Common myeloid progenitor, CD34-positive (primary cell): ENCODE measurements at regions not wholly inside any gene's neighbourhood (a gene's known extent, or its start where the extent isn't known, plus 50 kb on each side); places are given as distances from the start of the nearest gene placed in this dataset.
A peak's percentile ranks its signal among the peaks of the same experiment; 100 is the strongest.

Experiments
- CTCF ChIA-PET: fragments of 350-600 bp; sonication (Branson Sonifier 250); formaldehyde crosslinking; loops from one replicate; lab custom pipeline; 2021; ENCODE audit warnings: antibody characterized with exemption; lab: Charles Lee
- POLR2A ChIA-PET: fragments of 350-600 bp; sonication (Branson Sonifier 250); formaldehyde crosslinking; loops from one replicate; lab custom pipeline; 2021; ENCODE audit warnings: antibody characterized with exemption; lab: Charles Lee
- DNase-seq, 3 donors: peaks; one replicate each; pipeline versions ENCODE4 v3.0.0 to v3.0.0-alpha.2; 2013
- H3K27ac ChIP-seq, 2 experiments: 1 replicate in 1 of 2; 2 replicates in 1 of 2; pipeline ENCODE4 v1.7.0; 2013; ENCODE audit warnings: inconsistent platforms in 2 of 2, low read length in 2 of 2, mild to moderate bottlenecking in 2 of 2, low read depth in 1 of 2, moderate library complexity in 1 of 2; ENCODE audit not compliant: severe bottlenecking in 2 of 2, insufficient read depth in 1 of 2, poor library complexity in 1 of 2
- H3K27me3 ChIP-seq, 5 experiments: replicated peaks in 2 of 5; 1 replicate in 3 of 5; 2 replicates in 2 of 5; pipeline versions ENCODE4 v1.6.1 to v1.7.0; 2013; ENCODE audit warnings: low read length in 4 of 5, mild to moderate bottlenecking in 2 of 5, moderate library complexity in 2 of 5, inconsistent platforms in 1 of 5; ENCODE audit not compliant: insufficient read depth in 5 of 5, control insufficient read depth in 4 of 5
- H3K36me3 ChIP-seq, 4 experiments: 1 replicate in 2 of 4; 2 replicates in 2 of 4; pipeline versions ENCODE4 v1.6.1 to v1.7.0; 2013; ENCODE audit warnings: low read length in 3 of 4, control low read depth in 1 of 4, mild to moderate bottlenecking in 1 of 4; ENCODE audit not compliant: control insufficient read depth in 4 of 4, insufficient read depth in 4 of 4
- H3K4me1 ChIP-seq, 4 experiments: 1 replicate in 3 of 4; 2 replicates in 1 of 4; pipeline versions ENCODE4 v1.6.1 to v1.7.1; 2013; ENCODE audit warnings: low read length in 3 of 4, mild to moderate bottlenecking in 3 of 4, control low read depth in 1 of 4, inconsistent platforms in 1 of 4, moderate library complexity in 1 of 4; ENCODE audit not compliant: control insufficient read depth in 4 of 4, insufficient read depth in 4 of 4; ENCODE audit errors: control extremely low read depth in 1 of 4
- H3K4me3 ChIP-seq, 7 experiments: 1 replicate in 4 of 7; 2 replicates in 3 of 7; pipeline versions ENCODE4 v1.5.1 to v1.7.0; 2013; ENCODE audit warnings: mild to moderate bottlenecking in 7 of 7, low read length in 6 of 7, moderate library complexity in 6 of 7, inconsistent platforms in 2 of 7, low read depth in 2 of 7, control low read depth in 1 of 7; ENCODE audit not compliant: insufficient read depth in 4 of 7, control insufficient read depth in 1 of 7; ENCODE audit errors: extremely low read depth in 1 of 7
- H3K9me3 ChIP-seq, 5 experiments: 1 replicate in 4 of 5; 2 replicates in 1 of 5; pipeline versions ENCODE4 v1.6.1 to v1.7.1; 2013; ENCODE audit warnings: low read length in 4 of 5, mild to moderate bottlenecking in 2 of 5, inconsistent platforms in 1 of 5, low read depth in 1 of 5, moderate library complexity in 1 of 5; ENCODE audit not compliant: control insufficient read depth in 4 of 5, insufficient read depth in 2 of 5; ENCODE audit errors: control extremely low read depth in 1 of 5
- WGBS: methylation state at CpG from one replicate; pipeline ENCODE4 v1.1.5; 2013; ENCODE audit not compliant: insufficient coverage; 5-methylcytosine and 5-hydroxymethylcytosine counted together

- peaks cover 0 to 3% (median 0%) of the 10 kb centered on the region in 5 experiments for H3K9me3 ChIP-seq
- ChIA-PET CTCF (interaction anchor here (1.7 to 8.1 kb wide), 4 partner anchors 11 to 473 kb away, joined by 6 to 109 read pairs (median 35); no protein-coding TSS in a partner anchor), POLR2A (no interaction called here)
- no peaks in the 10 kb centered on the region for H3K36me3 ChIP-seq
- 82% methylated on average over 1 of the region's 7 CpGs for WGBS
- no peak overlapping the region for H3K4me3 ChIP-seq
- peaks cover 0 to 17% (median 12%) of the 10 kb centered on the region in 5 experiments for H3K27me3 ChIP-seq
- H3K4me1 ChIP-seq, result peaks cover 2 to 22% (median 14%) of the 10 kb centered on the region in 4 experiments
- no peak for DNase-seq
- H3K27ac ChIP-seq, result no peak overlapping the region
These were observed 94.2 kb downstream of the CD8B2 start for GRCh38 chr2:106581328-106581727.

GRCh38 chr2:106581755-106582147 is 94.6 kb downstream of the CD8B2 start:
- CTCF ChIA-PET, result interaction anchor here (1.0 to 8.1 kb wide), 6 partner anchors 11 to 473 kb away, joined by 3 to 109 read pairs (median 7); no protein-coding TSS in a partner anchor
- Histone ChIP-seq H3K36me3 (no peaks in the 10 kb centered on the region), H3K27me3 (peaks cover 0 to 17% (median 12%) of the 10 kb centered on the region in 5 experiments), H3K4me1 (peaks cover 2 to 22% (median 14%) of the 10 kb centered on the region in 4 experiments), H3K4me3 (peak overlapping the region in 6 of 7 experiments; percentile 35 to 77 (median 54)), H3K9me3 (peaks cover 0 to 3% (median 0%) of the 10 kb centered on the region in 5 experiments), H3K27ac (no peak overlapping the region)
- no peak for DNase-seq
- WGBS, result no CpG with 5 or more reads among the region's 3 CpGs
- POLR2A ChIA-PET, result no interaction called here

- DNase-seq, result peak; percentile 64 to 77 (median 75)
- peaks cover 0 to 17% (median 12%) of the 10 kb centered on the region in 5 experiments for H3K27me3 ChIP-seq
- ChIA-PET POLR2A (no interaction called here), CTCF (interaction anchor here (1.0 to 8.1 kb wide), 10 partner anchors 10 to 478 kb away, joined by 3 to 109 read pairs (median 6); no protein-coding TSS in a partner anchor)
- peaks cover 2 to 22% (median 15%) of the 10 kb centered on the region in 4 experiments for H3K4me1 ChIP-seq
- WGBS, result 5% methylated on average over 21 of the region's 29 CpGs
- peaks cover 0 to 3% (median 0%) of the 10 kb centered on the region in 5 experiments for H3K9me3 ChIP-seq
- H3K27ac ChIP-seq, result no peak overlapping the region
- peak overlapping the region in 6 of 7 experiments; percentile 35 to 77 (median 54) for H3K4me3 ChIP-seq
- H3K36me3 ChIP-seq, result no peaks in the 10 kb centered on the region
These were observed 95.3 kb downstream of the CD8B2 start for GRCh38 chr2:106582148-106583143.

- H3K27ac ChIP-seq, result no peak overlapping the region
- 69% methylated on average over 39 of the region's 47 CpGs for WGBS
- H3K9me3 ChIP-seq, result peaks cover 0 to 3% (median 0%) of the 10 kb centered on the region in 5 experiments
- no peaks in the 10 kb centered on the region for H3K36me3 ChIP-seq
- H3K4me3 ChIP-seq, result no peak overlapping the region
- peaks cover 0 to 17% (median 12%) of the 10 kb centered on the region in 5 experiments for H3K27me3 ChIP-seq
- H3K4me1 ChIP-seq, result peaks cover 2 to 19% (median 14%) of the 10 kb centered on the region in 4 experiments
- CTCF ChIA-PET, result interaction anchor here (1.5 to 8.1 kb wide), 7 partner anchors 10 to 486 kb away, joined by 3 to 109 read pairs (median 6); no protein-coding TSS in a partner anchor
- POLR2A ChIA-PET, result interaction anchor here (1.2 kb wide), 1 partner anchor 228 kb away, joined by 3 read pairs; no protein-coding TSS in a partner anchor
- DNase-seq, result no peak
These were observed 97.3 kb downstream of the CD8B2 start for GRCh38 chr2:106584304-106584954.

- POLR2A ChIA-PET, result no interaction called here
- no peaks in the 10 kb centered on the region for H3K36me3 ChIP-seq
- peak in 1 of 3 donors; percentile 20 for DNase-seq
- no peak overlapping the region for H3K4me3 ChIP-seq
- no peaks in the 10 kb centered on the region for H3K4me1 ChIP-seq
- H3K9me3 ChIP-seq, result no peaks in the 10 kb centered on the region
- no peak overlapping the region for H3K27ac ChIP-seq
- 100% methylated on average over 1 of the region's 4 CpGs for WGBS
- CTCF ChIA-PET, result no interaction called here
- no peaks in the 10 kb centered on the region for H3K27me3 ChIP-seq
These were observed 109.7 kb downstream of the CD8B2 start for GRCh38 chr2:106596844-106597243.

GRCh38 chr2:106599540-106599939 is 112.4 kb downstream of the CD8B2 start:
- no CpG with 5 or more reads among the region's 3 CpGs for WGBS
- ChIA-PET POLR2A (no interaction called here), CTCF (no interaction called here)
- Histone ChIP-seq H3K9me3 (peaks cover 0 to under 1% (median 0%) of the 10 kb centered on the region in 5 experiments), H3K36me3 (no peaks in the 10 kb centered on the region), H3K27ac (no peak overlapping the region), H3K4me3 (no peak overlapping the region), H3K27me3 (no peaks in the 10 kb centered on the region), H3K4me1 (no peaks in the 10 kb centered on the region)
- no peak for DNase-seq
